GM10266 (cell line): ENCODE measurements at regions not wholly inside any gene's neighbourhood (a gene's known extent, or its start where the extent isn't known, plus 50 kb on each side); places are given as distances from the start of the nearest gene placed in this dataset.

Experiments used
- DNase-seq: peaks from one replicate; pipeline ENCODE4 v3.0.0; 2012; ENCODE audit errors: extremely low spot score
- TF ChIP-seq, protein P1 (sequence below): IDR thresholded peaks from 2 replicates; pipeline ENCODE4 v1.5.1; 2012; ENCODE audit warnings: mild to moderate bottlenecking, low read depth; ENCODE audit not compliant: control insufficient read depth, insufficient read depth; ENCODE audit errors: missing control alignments

DNA sequence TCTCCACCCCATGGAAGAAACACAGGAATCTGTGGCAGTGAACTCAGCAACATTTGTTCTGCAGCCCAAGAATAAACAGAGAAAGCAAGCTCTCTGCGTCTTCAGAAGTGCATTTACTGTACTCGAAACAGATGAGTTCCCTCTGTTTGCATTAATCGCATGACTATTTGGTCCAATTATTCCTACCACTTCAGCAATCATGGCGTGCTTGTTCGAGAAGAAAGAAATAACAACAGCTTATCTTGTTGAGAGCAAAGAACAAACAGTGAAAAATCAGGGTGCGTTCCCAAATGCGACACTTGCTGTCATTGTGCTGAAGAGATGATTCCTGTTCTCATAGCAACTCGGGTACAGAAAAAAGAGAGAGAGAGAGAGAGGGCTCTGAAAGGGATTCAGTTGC, 445.3 kb upstream of the MAF start:
- no peak for DNase-seq
- TF ChIP-seq, protein P1, sequence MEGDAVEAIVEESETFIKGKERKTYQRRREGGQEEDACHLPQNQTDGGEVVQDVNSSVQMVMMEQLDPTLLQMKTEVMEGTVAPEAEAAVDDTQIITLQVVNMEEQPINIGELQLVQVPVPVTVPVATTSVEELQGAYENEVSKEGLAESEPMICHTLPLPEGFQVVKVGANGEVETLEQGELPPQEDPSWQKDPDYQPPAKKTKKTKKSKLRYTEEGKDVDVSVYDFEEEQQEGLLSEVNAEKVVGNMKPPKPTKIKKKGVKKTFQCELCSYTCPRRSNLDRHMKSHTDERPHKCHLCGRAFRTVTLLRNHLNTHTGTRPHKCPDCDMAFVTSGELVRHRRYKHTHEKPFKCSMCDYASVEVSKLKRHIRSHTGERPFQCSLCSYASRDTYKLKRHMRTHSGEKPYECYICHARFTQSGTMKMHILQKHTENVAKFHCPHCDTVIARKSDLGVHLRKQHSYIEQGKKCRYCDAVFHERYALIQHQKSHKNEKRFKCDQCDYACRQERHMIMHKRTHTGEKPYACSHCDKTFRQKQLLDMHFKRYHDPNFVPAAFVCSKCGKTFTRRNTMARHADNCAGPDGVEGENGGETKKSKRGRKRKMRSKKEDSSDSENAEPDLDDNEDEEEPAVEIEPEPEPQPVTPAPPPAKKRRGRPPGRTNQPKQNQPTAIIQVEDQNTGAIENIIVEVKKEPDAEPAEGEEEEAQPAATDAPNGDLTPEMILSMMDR = no peak

DNA sequence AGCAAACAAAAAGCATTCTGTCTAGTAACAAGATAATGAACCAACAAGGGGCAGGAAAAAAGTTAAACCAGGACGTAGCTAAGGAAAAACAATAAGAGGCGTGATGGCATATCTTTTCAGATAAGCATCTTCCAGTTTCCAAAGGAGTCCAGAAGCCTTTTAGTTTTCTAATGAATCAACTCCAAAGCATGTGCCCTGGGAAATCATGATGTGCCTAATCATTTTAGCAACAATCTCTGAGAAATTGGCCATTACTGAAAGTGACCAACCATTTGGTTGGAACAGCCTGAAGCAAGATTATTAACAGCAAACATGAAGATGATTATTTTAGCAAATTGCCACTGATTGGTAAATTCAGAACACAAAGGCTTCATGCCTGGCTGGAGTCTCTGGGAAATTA, 440.9 kb upstream of the MAF start:
- no peak for DNase-seq
- TF ChIP-seq, protein P1 = no peak

DNA sequence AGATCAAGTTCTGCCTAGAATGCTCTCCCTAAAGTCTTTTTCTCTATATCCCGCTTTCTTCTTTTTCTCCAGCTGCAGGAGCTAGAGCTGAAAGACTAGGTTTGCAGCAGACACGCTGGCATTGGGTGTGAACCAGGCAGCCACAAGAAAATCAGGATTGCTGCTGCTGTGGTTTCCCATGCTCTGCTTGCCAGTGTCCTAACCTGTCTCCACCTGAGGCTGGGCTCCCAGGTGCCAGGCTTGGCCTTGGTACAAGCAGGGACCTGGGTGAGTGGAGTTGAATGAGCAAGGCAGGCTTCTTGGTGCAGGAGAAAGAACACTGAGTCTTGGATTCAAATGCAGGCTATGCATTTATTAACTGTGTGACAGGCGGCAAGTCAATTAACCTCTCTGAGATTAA, 440.3 kb upstream of the MAF start:
- no peak for DNase-seq
- TF ChIP-seq, protein P1 = no peak

DNA sequence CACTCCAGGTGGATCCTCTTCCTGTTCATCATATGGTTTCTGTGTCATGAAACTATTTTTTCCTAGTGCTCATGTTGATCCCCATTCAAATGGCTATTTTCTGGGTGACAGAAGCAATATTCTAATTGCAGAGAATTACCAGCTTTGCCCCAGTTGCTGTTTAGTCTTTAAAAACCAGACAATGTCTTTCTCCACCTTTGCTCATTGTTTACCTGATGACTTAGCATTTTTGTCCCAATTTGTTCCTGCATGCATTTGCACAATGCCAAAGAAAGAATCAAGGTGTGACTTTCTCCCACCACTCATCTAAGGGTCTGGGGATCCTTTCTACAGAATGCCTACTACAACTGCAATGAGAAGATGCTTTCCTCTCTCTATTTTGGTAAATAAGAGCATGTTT, 439.9 kb upstream of the MAF start:
- TF ChIP-seq, protein P1 = no peak

DNA sequence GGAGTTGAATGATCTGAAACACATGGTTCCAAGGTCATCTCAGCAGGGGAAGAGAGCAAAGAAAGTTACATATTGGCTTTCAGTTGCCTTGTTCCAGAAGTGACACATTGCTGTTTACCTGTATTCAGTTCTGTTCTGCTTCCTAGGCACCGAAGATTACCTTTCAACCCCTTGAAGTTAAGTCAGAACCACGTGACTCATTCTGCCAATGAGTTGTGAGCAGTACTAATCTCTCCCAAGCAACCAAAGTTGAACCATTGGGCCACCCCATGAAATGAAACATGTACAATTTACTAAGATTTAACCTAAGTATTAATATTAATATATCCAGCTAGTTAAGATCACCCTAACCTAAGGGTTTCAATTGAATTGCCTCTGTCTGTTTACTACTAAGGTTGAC, 439.2 kb upstream of the MAF start:
- DNase-seq = no peak

More for the DNA sequence above, 439.9 kb upstream of the MAF start:
- DNase-seq = no peak

DNA sequence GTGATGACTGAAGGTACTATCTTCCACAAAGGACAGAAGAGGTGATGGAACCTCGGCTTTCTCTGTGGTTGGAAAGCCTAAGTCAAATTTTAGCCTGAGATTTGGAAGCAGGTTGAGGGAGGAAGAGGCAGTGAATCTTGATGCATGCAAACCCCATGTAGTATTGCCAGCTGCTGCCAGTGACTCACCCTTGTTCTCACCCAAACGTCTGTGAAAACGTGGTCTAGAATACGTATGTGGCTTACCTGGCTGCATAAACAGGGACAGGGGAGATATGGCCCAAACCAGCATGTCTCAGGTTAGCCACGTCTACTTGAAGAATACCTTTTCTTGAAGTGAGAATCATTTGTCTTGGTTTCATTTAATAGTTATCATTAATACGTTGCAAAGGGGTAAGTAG, 438.0 kb upstream of the MAF start:
- TF ChIP-seq, protein P1 = no peak
- no peak for DNase-seq

More for the DNA sequence above, 439.2 kb upstream of the MAF start:
- TF ChIP-seq, protein P1 = no peak

DNA sequence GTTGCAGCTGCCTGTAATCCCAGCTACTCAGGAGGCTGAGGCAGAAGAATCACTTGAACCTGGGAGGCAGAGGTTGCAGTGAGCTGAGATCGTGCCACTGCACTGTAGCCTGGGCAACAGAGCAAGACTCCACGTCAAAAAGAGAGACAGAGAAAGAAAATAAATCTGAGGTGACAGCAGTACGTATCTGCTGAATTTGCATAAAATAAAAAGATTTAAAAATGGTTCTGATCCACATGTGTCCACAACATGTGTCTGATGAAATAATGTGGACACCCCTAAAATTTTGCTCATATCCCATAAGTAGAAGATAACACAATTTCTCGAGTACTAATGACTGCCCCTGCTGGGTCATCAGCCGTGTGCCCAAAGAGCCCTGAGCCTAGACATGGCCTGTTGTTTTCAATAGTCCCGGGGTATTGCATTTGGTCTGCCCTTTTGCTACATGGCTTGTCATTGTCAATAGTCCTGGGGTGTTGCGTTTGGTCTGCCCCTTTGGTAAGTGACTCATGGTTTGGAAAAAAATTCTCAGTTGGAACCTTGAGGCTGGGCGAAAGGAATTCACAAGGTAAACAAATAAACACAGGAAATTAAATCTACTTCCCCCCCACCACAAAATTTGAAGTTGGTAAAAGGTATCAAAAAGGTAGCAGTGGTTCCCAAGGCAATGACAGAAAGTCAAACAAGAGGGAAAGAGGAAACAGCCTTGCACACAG, 434.6 kb upstream of the MAF start:
- no peak for DNase-seq

More for the DNA sequence above, 434.6 kb upstream of the MAF start:
- TF ChIP-seq, protein P1 = no peak
